Activated CD4-positive, alpha-beta T cell treated with anti-CD3 and anti-CD28 coated beads, Interleukin-2, amount 50 U/mL, for 1 hour (primary cell): ENCODE measurements at regions not wholly inside any gene's neighbourhood (a gene's known extent, or its start where the extent isn't known, plus 50 kb on each side); places are given as distances from the start of the nearest gene placed in this dataset.
"Not testable (repeated sequence)": the region's sequence is repeated elsewhere in the genome, so short reads cannot be mapped to it uniquely, and the experiment has no call there.

ENCODE experiments used
- DNase-seq: peaks from one replicate; pipeline ENCODE4 v3.0.0-alpha.2; 2020

DNA sequence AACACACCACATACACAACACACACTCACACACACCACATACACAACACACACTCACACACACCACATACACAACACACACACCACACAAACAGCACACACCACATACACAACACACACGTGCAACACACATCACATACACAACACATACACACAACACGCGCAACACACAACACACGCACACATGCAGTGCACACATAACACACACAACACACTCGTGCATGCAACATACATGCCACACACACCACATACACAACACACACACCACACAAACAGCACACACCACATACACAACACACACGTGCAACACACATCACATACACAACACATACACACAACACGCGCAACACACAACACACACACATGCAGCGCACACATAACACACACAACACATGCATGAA, 192.8 kb downstream of the C16orf95 start:
- not testable (repeated sequence) for DNase-seq

GRCh38 chr16:87125206-87126155, 191.7 kb downstream of the C16orf95 start:
- DNase-seq: no peak

GRCh38 chr16:87126403-87127025, 190.7 kb downstream of the C16orf95 start:
- no peak for DNase-seq

DNA sequence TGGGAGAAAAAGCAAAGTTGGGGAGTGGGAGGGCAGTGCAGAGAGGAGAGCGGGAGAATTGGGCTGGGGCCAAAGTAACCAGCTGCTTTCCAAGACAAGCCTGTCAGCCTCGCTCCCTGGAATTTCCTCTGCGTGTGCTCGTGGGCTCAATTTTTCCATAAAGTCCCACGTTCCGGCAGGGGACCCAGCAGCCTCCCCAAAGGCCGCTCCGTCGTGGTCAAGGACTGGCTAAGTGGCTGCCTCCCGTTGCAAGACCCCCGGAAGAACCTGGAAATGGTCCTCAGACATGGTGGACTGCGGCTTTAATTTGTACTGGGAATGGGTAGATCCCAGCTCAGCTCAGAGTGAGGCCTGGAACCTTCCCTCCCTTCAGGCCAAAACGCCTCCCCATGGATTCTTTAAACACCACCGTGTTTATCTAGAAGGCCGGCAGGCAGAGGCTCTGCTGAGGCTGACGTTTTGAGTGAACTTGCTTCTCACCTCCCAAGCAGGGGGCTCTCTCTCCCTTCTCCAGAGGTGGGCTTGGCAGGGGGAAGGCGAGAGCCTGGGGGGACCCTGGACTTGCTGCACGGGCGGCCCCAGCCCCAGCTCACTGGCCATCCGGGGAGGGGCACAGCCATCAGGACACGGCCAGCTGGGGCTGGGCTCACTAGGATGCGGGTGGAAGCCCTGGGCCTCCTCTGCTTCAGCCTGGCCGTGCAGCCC, 190.0 kb downstream of the C16orf95 start:
- no peak for DNase-seq

GRCh38 chr16:87127766-87128147, 189.4 kb downstream of the C16orf95 start:
- DNase-seq: no peak

- no peak for DNase-seq
Measured at GRCh38 chr16:87129771-87130170, 187.4 kb downstream of the C16orf95 start.

- DNase-seq: no peak
Measured at GRCh38 chr16:87131061-87131995, 185.9 kb downstream of the C16orf95 start.

GRCh38 chr16:87131996-87132345, 185.2 kb downstream of the C16orf95 start:
- DNase-seq: no peak

- DNase-seq: no peak
Measured at GRCh38 chr16:87132361-87133014, 184.7 kb downstream of the C16orf95 start.

- no peak for DNase-seq
Measured at GRCh38 chr16:87133112-87133850, 183.9 kb downstream of the C16orf95 start.

DNA sequence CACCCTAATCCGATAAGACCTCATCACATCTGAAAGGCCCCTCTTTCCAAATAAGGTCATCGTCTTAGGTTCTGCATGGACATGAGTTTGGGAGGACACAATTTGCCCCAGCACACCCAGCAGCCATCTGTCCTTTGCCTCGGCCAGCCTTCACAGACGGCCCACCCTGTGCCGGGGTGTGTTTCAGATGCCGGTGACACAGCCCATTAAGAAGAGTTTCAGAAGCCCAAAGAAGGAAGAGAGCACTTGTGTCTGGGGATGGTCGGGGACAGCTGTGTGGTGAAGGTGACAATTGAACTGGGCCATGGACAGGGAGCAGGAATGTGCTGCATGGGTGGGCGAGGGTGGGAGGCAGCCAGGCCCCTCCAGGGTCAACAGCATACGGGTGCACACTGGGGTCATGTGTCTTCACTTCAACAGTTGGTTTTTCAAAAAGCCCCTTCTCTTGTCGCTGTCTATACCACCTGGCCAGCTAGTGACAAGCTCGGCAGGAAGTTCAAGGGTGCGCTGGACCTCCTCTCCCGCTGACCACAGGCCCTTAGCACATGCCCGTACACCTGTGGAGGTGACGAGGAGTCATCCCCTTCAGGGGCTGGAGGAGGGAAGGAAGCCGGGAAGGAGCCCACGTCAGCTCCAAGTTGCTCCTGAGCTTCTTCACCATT, 183.1 kb downstream of the C16orf95 start:
- no peak for DNase-seq

GRCh38 chr16:87134628-87134995, 182.6 kb downstream of the C16orf95 start:
- DNase-seq: no peak

DNA sequence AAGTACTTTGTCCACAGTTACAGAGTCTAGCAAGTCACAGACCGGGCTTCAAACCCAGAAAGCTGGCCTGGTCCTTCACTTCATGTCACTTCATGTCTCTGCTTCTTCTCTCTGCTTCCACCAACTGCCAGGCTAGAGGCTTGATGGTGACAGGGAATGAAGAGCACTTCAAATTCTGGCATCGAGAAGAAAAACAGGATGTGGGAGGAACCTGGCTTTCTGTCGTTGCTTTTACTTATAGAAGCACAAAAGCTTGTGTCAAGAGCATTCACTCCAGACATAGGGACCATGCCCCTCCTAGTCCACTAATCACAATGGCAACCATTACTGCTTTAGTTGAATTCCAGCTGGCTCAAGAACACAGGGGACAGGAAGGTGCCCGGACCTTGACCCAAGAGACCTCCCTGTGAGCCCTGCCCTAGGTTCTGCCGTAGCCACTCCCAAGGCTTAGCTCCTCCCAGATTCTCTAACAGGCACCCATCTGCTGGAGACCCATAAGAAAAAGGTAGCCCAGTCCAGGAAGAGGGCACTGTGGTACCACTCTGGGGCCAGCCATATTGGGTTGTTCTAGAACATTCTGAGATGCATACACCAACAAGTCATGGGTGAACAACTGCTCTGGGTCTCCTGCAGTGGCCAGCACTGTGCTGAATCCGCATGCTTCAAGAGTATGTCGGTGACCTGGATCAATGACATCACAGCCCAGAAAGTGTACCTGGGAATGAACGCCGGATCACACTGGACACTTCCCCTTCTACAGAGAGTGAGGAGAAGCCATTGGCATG, 181.8 kb downstream of the C16orf95 start:
- no peak for DNase-seq

- DNase-seq: no peak
Measured at GRCh38 chr16:87138316-87138715, 178.9 kb downstream of the C16orf95 start.

GRCh38 chr16:87138738-87139267, 178.4 kb downstream of the C16orf95 start:
- no peak for DNase-seq

DNA sequence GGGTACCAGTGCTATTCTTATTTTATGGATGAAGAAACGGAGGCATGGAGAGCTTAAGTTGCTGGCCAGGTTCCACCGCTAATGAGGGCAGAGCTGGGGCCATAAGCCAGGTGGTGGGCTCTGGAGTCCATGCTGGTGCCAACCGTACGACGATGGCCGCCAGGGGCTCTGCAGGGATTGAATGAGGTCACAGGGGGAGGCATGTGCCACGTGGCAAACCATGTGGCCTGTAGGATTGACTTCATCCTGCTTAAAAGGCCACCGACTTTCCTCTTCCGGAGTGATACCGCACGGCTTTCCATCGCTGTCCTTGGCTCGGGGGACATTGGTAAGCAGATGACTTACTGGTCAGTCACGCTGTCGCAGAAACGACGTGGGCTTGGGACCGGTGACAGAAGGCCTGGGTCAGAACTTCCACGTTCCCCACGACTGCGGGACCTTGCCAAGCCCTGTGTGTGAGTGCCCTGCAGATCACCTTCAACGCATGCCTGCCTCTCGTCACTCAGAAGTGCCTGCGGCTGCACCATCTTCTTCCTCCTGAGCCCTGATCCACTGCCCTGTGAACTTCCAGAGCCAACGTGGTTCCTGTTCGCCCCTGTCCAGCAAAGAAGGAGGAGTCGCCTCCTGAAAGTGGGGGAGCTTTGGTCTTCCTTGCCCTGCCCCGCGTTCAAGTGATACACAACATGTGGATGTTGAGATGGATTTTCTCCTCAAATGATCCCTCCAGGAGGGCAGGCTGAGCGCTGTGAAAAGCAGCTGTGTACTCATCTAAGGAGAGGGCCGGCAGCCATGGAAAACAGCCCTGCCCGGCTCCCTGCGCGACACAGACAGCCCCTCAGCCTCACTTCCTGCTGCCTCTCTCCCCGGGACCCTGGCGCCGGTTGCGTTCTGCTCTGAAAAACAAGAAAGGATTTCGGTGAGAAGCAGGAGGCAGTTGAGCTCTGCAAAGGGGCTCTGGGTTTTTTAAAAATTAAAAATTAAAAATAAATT, 176.7 kb downstream of the C16orf95 start:
- no peak for DNase-seq

DNA sequence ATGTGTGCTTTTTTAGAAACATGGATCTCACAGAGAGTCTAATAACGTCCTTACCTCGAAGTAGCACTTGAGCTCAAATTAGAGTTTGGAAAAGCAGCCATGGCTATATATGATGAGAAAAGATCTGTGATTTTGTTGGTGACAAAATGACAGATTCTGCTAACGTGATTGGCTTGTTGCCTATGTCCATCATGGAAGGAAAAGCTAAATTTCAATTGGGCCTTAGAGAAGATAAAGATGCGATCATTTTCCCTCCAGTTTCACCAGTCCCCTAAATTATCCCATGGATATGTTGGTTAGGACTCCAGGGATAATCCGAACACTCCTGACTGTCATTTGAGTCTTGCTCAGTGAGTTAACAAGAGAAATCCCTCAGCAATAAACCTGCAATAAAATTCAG, 175.8 kb downstream of the C16orf95 start:
- no peak for DNase-seq

DNA sequence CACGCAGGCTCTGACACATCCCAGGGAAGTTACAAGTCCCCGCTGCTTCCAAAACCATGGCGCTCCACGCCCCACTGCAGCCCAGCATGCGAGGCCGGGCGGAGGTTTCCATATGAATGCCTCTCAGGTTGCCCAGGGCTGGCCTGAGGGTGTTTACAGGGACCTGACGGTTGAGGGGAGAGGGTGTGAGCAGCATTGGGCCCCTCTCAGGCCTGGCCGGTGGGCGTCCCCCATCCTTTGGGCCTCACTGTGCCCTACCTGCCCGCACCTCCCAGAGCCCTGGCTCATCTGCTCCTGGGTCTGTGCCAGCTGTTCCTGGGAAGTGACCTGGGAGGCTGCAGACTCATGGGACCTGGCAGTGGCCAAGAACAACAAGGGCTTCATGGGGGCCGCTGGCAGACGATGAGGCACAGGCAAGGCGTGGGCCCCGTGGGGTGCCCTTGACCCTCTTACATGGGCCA, 173.5 kb downstream of the C16orf95 start:
- no peak for DNase-seq
